OCI-M1 (cell line): ENCODE measurements at regions not wholly inside any gene's neighbourhood (a gene's known extent, or its start where the extent isn't known, plus 50 kb on each side); places are given as distances from the start of the nearest gene placed in this dataset.

Experiments
- DNase-seq: peaks from one replicate; lab custom pipeline; 2025; lab: John Stamatoyannopoulos, UW

DNA sequence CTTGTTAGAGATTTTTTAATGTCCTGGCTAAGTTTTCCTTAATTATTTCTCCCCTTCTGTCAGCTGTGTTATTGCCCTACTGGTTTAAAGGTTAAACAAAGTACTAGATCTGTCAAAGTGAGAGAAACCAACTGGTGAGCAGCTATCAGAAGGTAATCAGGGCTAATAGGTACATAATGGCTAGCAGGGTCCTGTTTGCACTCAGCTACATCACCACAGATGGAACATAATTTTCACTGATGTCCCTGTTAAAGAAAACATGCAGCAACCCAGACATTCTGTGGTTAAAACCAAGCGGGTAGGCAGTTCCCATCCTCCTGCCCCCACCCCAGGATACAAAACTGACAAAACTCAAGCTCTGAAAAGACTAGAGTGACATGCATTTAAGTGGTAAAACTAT is 473.9 kb downstream of the NR2F1-AS1 start:
- no peak for DNase-seq

DNA sequence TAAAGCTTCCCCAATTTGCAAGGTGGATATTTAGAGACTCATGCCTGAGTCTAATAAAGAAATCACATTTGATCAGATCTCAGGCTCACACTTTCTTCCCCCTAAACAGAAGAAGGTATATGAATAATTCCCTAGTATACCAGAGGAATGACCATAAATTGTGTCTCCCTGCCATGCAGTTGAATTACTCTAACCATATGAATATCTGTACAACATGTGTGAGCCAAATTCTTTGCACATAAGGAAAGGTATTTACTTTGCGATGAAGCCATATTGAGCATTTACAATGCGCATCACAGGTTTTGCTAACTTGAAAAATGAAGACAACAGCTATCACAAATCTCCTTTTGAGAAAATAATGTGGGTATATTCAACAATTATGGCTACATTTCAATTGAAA is 479.4 kb downstream of the NR2F1-AS1 start:
- no peak for DNase-seq

DNA sequence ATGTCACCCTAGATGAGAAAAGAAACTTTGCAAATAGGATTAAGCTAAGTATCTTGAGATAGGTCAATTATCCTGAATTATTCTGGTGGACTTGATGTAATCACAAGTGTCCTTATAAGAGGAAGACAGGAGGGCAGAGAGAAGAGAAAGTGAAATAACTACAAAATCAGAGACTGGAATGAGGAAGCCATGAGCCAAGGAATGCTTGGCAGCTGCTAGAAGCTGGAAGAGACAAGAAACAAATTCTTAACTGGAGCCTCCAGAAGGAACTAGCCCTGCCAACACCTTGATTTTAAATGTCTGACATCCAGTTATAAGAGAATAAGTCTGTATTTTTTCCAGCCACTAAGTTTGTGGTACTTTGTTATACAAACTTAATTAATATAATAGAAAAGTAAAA is 480.0 kb downstream of the NR2F1-AS1 start:
- peak; percentile 13 for DNase-seq

DNA sequence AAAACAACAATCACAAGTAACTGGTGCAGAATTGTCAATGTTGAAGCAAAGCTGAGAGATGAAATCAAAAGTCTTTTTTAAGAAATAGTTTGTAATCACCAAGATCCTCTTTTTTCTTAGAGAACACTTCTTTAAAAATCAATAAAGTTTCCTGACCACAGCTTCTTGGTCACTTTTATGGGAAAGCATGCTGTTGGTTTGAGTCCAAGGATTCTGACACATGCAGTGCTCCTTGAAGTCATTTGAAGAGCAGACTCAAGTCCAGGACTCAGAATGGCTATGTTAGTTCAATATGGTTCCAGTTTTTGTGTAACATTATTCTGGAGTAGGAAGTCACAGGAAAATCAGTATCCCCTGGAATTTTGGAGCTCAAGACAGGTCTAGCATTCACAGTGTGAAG is 480.6 kb downstream of the NR2F1-AS1 start:
- no peak for DNase-seq

DNA sequence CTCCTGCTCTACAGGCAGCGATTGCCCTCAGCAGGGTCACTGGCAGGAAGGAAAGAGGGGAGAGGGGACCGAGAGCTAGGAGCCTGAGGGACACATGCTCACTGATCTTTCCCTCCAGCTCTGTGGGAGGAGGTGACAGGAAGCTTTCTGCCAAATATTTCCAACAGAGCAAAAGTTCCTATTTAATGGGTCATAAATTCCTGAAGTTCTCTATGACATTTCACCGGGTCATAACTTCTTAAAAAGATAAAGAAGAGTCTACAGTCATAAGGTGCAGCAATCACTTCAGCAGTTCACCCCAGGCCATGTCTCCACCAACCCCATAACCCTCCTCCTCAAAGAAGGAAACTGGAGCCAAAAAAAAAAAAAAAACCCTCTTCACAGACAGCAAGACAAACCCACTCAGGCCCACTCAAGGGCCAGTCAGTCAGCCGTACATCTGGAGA is 481.1 kb downstream of the NR2F1-AS1 start:
- DNase-seq = no peak

DNA sequence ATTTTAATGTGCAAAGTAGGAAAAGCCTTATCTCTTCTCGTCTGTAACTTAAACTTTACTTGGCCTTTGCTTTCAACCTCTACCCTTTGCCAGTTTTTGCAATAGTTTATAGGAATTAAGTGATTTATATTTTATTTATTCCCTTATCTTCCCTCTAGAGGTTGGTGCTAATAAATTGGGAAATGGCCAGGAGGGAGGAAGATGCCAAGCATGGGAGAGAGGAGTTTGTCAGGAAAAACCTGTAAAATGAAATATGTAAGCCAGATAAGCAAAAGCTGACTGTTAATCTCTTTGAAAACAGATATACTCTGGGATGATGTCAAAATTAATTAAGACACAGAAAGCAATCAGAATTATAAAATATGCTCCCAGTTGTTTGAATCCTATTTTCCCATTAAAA is 484.5 kb downstream of the NR2F1-AS1 start:
- no peak for DNase-seq

DNA sequence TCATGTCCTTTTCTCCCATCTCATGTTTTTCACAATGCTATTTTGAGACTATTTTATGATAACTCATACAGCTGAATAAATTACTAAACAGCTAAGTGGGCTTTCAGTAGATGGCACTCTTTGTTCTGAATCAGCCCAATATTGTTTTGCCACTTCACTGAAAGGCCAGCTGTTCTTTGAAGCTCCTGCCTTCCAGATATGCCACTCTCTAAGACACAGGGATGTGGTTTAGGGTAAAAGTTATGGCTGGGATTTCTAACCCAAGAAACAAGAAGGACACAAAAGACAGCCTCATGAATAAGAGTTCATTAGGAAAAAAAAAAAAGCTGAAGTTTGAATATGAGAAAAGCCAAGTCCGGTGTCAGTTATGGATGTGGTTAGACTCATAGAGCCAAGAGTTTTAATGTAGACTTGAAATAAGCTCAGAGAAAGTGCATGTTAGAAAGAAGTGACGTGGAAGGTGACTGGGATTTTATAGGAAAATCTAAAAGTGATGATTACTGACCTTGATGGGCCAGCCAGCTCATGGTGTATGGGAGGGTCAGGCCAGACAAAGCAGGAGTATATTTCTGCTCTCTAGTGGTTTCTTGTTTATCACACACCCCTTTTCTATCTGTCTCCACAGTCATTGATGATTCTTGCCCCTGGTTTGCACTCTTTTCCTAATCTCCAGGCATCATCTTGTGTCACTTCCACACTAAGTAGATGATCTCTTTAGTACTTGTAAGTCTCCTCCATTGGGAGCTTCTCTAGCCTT is 488.5 kb downstream of the NR2F1-AS1 start:
- DNase-seq = peak; percentile 6

DNA sequence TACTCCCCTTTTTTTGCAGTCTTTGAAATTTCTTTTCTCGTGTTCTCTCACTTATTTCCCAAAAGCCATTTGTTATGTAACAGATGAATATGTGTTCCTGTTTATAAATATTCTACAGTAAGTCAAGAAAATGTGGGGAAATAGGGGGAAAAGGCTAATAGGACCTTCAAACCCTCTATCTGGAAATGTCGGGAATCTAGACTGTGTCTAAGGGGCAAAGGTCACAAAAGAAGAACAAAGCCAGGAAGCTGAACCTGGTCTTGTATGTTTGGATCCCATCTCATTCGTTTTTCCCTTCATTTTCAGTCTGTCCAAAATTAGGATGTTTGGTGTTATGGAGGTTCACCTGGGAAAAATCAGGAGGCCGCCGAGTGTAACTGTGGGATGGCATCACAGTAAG is 490.3 kb downstream of the NR2F1-AS1 start:
- DNase-seq = no peak

DNA sequence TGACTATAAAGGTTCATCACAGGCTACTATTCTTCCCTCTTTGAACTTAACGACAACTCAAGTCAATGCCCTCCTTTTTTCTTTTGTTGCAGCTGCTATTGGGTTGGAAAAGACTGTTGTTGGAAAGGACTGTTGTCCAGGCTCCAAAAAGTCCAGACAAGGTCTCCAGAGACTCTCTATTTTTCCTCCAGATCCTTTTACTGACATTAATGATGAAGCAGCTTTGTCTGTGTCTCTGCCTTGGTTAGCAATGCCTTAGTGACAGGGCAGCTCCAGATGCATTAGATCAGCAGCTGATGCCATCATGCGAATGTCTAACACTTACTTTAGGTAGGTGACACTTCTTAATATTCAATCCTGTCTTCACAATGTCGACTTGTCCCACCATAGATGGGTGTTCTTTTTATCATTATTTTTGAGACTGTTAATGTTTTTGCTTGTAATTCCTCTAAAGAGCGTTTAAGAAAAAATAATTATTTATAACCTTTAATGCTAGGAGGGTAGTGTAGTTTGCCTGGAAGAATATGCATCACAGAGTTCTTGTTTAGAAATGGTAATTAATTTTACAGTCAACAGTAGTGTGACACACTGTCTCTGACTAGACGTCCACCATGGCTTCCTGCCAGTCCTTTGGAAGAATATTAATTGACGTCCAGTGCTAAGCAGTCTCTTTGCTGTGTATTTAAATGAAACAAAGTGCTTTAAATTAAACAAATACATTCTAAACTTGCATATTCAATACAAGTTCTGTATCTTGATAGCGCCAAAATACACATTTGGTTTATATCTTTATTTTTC is 492.2 kb downstream of the NR2F1-AS1 start:
- DNase-seq = no peak

DNA sequence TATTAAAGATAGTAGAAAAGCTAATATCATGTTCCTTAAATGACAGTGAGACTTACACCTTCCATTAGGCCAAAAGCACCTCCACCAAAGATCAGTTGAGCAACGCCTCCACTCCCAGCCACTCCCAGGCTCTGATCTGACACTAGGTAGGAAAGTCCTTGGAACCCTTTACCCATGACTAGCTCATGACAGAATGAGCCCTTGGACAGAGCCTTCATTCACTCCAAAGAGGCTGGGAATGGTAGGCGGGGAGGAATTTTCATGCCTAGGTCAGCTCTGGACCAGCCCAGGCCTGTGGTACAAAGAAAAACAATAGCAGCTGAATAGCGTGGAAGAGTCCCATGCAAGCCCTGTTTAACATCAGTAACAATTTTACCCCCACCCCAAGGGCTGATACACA is 493.7 kb downstream of the NR2F1-AS1 start:
- no peak for DNase-seq

DNA sequence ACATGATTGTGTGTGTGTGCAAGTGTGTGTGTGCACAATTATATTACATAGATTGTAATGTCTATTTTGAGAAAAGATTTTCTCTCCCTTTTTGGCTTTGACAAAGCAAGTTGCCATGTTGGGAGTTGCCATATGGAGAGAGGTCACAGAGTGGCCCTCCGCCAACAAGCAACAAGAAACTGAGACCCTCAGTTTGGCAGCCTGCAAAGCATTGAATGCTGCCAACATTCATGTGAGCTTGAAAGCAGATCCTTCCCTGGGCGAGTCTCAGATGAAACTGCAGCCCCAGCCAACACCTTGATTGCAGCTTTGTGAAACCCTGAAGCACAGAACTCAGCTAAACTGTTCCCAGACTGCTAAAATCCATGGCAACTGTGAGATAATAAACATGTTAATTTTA is 498.0 kb downstream of the NR2F1-AS1 start:
- DNase-seq = no peak

DNA sequence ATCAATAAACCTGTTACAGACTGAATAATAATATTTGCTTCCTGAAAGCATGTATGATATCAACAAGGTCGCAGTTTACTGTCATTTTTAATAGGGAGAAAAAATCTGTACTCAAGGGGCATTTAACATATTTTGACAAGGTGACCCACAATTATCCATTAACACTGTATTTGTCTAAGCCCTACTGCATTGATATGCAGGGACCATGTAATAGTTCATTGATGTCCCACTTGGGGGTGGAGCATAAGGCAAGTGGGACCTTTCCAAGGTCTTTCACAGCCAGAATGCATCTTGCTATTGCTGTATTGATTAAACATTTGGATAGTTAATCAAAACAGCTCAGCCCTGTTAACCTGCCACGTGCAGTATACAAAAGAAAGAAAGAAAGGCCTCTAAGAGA is 502.0 kb downstream of the NR2F1-AS1 start:
- DNase-seq = no peak

DNA sequence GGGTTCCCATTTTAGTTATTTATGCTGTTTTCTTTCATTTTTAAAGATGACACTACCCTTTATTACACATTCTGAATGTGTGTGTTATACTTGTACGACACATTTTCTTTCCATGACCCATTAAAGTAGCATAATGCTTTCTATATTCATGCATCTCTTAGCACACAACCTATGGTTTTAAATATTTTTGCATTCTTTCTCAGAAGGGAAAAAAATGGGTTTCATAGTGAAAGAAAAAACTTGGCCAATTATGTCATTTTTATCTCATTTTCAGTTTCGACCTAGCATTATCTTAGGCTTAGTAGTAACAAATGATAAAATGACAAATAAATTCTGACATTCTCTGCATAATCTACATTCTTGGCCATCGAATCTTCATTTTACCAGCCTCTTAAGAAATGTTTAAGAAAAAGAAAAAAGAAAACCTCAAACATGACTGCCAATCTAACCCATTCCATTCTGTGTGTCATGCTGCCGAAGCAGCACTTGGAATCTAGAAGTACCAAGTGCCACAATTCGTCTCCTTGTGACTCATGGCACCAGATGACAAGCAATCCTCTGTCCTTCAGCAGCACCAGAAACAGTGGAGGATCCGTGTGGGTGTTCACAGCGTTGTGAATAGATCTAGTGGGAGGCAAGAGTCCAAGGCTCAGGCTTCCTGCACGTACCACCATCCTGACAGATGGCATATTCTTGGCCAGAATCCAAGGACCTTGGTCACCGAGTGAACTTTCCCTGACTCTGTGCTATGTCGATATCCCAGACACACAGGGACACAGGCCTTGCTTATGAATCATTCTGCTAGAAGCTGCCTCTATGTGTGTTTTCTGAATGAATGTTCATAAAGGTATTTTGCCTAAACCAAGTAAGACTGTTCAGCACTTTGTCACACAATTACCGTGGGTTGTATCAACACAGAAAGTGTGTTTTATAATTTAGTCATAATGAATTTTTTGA is 502.7 kb downstream of the NR2F1-AS1 start:
- peak; percentile 63 for DNase-seq

DNA sequence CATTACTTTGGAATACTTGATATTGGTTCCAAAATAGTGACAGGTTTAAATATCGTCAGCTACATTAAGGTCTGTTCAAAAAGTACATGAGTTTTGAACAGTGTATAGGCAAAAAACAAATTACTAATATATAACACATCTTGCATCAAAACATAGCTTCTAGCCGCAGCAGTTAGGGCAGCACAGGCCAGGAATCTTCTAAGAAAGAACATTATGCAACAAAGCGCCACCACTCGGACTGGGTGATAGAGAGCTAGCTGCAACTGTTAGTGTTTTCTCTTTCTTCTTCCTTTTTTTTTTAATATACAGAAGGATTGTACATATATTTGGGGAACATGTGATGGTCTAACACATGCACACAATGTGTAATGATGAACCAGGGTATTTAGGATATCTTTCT is 504.5 kb downstream of the NR2F1-AS1 start:
- DNase-seq = peak; percentile 18

DNA sequence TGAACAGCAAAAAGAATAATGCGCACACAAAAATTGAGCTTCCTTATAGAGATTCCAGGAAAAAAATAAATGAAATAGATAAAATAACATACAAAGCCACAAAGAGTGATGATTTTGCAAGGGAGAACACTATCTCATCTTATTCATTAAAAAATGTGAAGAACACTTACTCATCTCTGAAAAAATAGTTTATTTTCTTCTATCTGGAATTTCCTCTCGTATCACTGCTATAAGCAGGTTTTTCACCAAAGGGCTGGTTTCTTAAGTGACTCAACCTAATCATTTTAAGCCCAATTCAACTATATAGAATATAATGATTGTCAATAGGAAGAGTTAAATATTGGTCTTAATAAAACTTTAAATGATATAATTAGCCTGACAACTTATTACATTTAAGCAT is 504.9 kb downstream of the NR2F1-AS1 start:
- DNase-seq = no peak

DNA sequence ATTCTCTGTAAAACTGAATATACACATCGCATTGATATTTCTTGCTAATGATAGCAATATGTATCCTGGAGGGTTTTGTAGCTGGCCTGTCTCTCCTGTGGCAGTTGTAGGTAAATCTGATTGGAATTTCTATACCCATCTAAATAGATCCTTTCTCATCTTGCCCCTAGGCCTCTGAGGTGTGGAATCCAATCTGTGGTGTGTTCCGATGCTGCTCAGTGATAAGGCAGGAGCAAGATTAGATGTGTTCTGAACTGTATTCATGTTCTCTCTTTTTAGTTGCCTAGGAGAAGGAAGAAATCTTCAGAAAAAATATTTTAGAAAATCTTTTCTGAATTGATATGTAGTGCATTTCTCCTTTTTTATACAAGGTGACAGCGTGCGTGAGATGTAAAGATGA is 507.5 kb downstream of the NR2F1-AS1 start:
- DNase-seq = no peak

DNA sequence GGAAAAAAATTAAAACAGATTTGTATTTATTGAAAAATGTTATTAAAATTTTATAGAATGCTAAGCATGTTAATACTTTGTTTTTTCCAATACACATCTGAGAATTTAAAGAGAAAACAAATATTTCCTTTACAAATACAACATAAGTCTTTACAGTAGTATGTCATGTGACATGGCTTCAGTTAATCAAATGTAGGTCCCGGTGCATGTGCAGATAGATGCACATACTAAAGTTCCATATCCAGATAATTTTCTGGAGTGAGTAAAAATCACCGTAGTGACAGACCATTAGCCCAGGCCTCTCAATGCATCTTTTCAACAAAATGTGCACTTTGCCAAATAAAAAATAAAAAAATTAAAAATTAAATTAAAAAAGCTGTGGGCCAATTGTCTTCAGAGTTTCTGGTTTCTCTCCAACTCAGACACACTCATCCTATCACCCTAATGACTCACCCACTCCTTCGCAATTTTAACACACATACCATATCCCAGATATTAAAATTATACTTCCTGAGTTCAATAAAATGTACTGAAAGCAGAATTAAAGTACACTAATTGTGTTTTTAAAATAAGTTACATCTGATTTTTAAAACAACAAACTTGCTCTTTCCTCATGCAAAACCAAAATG is 508.1 kb downstream of the NR2F1-AS1 start:
- no peak for DNase-seq

DNA sequence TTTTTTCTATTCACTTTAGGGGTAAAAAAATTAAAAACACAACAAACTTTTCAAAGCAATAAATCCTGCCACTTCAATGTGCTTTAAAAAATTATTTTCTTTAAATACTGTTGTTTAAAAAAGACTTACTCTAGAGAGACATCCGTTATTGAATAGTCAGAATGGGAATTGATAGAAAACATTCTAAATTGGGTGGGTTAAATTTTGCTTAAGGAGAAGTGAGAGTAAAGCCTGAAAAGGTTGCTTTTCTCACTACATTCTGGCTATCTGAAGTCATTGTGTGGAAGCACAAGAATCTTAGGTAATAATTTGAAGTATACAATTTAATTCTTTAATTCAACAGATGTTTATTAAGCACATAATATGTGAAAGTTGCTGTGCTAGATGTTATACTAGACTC is 509.3 kb downstream of the NR2F1-AS1 start:
- no peak for DNase-seq

DNA sequence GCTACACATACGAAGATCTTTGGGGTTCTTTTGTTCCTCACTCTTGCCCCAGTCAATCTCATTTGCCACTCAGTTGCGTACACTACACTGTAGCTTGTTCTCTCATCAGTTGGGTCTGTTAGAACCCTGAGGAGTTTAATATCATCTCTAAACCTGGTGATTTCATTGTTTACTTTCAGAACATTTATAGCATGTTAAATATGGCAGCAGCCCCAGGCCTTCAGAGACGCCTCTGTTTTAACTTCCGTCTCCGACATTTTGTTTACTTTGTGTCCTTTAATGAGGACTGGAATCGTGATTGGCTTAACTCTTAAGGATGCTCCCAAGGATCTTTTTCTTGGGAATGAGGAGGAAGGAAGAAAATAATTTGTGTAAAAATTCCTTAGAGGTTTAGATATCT is 510.1 kb downstream of the NR2F1-AS1 start:
- no peak for DNase-seq

DNA sequence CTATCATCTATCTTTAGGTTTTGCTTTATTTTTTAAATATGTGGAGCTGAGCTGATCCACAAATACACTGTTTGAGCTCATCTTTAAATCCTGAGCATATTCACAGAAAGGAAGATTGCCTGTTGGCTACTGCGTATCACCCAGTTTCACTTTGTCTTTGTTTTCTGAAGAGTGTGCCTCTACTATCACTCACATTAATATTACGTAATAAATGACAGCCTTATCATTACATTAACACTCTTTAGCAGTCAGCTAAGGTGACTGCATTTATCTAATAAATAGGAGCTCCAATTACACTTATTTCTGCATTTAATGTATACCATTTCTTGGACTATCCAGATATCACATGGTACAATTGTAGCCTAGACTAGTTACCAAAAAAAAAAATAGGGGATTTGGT is 511.7 kb downstream of the NR2F1-AS1 start:
- peak; percentile 20 for DNase-seq

DNA sequence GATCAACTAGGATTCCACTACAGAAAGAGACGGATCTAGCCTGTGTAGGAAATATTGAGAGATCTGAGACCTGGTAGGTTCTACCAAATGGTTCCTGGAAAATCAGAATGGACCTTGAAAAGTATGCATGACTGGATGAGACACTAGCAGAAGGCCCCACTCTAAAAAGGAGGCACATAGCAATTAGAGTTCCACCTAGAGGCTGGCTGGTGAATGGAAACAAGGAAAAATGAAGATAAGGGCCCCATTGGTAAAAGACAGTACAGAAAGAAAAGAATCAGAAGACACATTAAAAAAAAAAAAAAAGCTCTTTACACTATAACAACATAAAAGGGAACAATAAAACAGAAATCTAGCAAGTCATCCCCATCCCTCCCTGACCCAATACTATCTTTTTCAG is 518.5 kb downstream of the NR2F1-AS1 start:
- DNase-seq = peak; percentile 46

DNA sequence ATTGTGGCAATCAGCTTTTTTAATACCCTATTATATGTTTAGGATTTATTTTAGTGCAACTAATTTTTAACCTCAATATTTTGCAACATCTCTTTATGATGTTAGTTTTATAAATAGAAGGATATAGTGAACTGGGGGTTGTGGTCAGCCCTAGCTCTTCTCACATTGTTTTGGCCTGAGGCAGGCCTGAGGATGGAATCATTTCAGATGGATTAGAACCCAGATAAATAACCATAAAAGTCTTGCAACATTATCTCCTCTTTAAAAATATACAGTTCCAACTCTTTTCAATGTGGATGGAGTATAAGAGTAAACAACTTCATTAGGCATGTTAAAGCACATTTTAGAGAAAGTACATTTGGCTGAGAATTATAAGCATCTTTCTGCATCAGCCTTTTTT is 522.7 kb downstream of the NR2F1-AS1 start:
- DNase-seq = no peak
